HPDE6-E6E7 (cell line): ENCODE measurements at regions not wholly inside any gene's neighbourhood (a gene's known extent, or its start where the extent isn't known, plus 50 kb on each side); places are given as distances from the start of the nearest gene placed in this dataset.
"Not testable (repeated sequence)": the region's sequence is repeated elsewhere in the genome, so short reads cannot be mapped to it uniquely, and the experiment has no call there.

Experiments
- DNase-seq: peaks from one replicate; pipeline ENCODE4 v3.0.0; 2011; ENCODE audit warnings: missing footprints; ENCODE audit errors: extremely low spot score

DNA sequence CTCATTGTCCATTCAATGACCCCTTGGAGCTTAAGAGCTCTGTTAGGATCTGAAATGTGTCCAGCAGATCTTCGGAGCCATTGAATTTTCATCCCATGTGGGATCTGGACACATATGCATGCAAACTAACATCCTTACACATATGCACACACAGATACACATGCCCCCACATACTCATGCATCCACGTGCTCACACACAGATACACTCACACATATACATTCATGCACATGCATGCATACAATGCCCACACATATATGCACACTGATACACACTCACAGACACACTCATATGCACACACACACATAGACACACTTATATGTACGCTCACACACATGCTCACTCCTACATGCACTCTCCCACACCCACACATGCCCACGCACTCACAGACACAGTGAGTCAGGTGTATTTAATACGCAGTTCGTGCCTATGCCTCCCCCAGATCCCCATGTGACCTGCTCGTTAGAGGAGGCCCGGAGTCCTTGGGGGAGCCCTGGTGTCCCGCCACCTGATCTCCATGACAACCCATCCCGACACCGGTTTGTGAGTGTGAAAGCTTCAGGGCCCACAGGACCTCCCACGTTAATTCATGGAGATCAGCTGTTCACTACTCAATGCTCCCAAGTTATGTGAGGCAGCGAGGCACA is 121.9 kb upstream of the SULF2 start:
- DNase-seq: no peak

DNA sequence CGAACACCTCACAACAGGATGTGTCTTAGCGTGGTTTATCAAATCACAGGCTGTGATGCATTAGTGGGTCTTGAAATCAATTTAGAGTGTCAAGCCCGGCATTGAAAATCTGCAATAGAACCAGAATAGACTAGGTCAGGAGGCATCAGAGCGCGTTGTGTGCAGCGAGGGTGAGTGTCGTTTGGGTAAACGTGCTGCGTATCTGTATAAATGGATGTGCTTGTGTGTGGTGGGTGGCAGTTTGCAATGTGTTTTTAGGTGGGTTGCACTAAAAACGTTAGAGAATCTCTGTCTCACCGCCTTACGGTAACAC is 121.0 kb upstream of the SULF2 start:
- DNase-seq: no peak

DNA sequence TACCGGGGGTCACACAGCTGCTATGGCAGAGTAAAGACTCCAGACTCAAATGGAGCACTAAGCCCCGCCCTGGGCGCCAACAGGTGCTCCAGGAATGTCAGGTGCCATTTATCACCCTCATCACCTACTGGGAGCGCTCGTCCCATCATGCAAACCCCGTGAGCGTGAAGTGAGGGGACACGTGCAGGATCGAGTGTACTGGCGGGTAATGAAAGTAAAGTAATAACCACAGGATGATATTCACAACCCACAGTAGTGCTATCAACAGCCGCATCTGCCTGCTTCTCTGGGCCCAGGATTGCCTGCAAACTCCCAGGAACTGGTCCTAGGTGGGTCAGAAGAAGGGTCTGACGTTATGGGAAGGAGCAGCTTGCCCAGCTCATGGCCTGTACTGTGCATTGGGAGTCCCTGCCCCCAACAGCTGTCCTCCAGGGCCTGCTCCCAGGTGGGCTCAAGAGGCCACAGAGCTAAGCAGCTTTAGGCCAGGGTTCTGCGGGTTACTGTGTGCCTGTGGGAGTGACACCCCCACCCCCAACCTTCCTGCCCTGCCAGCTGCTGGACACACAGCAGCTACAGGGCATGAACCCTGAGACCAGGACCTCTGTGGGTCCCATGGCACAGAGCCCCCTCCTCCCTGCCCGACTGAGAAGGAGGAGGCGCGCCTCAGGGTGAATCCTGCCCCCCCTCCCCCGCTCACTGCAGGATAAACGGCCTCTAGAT is 120.5 kb upstream of the SULF2 start:
- no peak for DNase-seq

DNA sequence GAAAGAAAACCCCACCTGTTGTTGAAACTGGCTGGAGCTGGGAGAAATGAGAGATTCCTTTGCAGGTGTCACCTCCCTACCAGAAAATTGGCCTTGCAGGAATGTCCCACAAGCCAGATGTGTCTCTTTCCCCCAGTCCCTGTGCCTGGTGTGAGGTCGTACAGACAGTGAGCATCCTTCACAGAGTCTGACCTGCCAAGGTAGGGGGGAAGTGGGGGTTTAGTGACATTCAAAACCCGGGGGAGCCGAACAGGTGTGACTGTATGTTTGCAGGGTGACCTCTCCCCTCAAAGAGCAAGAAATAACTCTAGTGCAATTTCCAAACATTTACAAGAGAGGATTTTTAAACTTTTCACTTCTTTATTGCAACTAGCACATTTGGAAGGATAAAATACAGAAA is 117.7 kb upstream of the SULF2 start:
- not testable (repeated sequence) for DNase-seq

DNA sequence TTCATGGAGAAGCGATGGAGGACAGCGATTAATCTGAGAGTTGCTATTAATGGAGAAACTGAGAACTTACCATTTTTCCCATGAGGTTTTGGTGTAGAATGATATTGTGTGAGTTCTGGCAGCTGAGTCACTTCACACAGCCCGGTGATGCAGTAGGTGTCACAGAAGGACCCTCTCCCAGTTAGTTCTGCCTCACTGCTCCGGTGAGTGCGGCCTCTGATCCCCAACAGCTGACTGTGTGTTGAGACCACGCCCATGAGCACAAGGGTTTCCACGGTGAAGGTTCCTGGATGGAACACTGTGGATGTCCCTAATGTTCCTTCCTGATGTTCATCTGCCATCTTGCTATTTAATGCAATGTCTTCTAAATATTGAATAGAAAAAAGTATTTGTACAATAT is 114.0 kb upstream of the SULF2 start:
- not testable (repeated sequence) for DNase-seq

DNA sequence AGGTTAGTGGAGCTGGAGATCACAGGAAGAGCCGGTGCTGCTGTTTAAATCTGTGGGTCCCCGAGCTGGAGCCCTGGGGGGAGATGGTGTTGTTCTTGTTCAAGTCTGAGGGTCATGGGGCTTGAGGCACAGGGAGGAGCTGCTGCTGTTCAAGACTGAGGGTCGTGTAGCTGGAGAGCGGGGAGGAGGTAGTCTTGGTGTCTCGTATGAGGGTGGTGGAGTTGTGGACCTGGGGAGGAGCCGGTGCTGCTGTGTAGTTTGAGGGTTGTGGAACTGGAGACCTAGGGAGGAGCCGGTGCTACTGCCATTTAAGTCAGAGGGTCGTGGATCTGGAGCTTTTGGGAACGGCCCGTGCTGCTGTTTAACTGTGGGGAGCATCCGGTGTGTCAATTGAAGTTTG is 112.2 kb upstream of the SULF2 start:
- DNase-seq: no peak

DNA sequence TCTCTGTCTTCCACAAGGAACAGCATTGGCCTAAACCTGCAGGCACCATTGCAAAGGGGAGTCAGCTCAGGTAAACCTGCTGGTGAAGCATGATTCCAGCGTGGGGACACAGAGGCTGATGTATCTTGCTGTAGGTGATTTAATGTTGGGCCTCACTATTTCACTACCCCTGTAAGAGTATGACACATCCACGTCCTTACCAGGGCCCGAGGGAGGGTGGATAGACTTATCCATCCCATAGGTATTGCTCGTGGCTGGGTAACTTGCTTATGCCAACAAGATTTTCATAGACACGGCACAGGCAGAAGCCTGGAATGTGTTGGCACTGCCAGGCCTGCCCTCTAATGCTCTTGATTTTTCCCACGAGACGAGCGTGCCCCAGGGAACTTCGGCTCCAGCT is 107.4 kb upstream of the SULF2 start:
- DNase-seq: not testable (repeated sequence)

DNA sequence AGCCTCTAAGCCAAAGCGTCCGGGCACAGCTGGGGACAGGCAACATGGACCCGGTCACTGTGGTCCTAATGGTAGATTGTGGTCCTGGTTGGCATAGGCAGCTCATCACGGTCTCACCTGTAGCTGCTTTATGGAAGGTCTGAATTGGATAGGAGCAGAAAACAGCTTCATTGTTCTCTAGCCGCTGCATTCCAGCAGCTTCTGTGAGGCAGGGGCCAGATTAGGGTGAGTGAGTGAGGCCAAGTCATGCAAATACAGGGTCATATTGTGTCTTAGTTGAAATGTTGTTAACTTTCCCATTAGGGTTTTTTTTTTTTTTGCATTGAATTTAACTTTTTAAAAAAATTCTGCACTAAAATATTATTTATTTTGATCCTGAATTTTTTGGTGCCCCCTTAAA is 105.4 kb upstream of the SULF2 start:
- DNase-seq: not testable (repeated sequence)

DNA sequence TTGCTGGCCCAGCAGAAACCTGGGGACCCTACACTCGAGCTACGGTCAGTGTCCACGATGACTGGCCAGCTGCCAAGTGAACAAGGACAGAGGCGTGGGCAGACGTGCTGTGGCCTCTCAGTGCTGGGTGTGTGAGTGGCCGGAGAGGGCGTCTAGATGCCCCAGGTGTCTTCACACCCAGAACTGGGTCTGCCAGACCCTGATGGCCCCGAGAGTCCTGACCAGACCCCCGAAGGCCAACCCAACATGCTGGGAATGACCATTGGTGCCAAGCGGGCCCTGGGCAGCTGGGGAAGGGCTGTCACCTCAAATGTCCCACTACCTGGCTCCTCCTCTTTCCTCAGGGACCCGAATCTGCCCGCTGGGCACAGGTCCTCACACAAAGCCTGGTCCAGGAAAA is 104.5 kb upstream of the SULF2 start:
- not testable (repeated sequence) for DNase-seq

DNA sequence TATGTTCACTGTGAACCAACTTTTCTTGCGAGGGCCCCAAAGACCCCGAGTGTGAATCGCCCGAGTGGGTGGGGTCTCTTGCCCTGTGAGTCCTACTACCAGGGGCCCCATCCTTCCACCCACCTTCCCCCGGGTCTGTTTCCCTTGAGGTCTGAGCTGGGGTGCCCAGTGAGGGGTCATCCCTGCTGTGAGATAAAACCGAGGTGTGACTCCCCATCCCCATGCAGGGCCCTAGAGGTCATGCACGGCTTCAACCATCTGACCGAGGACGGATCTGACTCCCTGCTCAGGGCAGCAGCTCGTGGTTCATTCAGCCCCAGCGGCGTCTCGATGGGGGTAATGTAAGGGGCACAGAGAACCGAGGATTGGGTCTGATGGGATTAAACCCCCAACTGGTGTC is 103.1 kb upstream of the SULF2 start:
- DNase-seq: no peak

DNA sequence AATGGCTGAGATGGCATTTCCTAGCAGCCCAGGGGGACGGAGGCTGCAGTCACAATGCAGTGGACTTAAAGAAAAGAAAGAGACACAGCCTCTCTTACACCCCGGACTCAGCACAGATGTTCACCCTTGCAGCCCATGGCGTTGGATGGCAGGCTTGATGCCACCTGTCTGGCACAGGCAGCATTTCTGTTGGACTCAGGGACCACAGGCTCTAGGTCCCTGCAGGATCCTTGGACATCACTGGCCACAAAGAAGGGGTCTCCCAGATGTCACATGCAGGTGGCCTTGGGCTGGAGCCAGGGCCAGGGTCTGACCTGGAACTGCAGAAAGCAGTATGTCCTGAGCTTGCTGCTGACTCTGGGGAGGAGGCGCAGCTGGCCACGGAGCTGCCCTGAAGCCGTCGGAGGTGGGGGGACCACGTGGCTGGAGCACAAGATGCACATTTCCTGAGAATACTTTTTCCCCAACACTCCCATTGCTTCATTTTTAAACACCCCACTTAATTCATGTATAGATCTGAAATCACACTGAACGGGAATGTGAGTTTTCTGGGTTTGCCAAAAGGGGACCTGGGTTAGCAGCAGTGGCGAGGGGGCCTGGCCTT is 102.3 kb upstream of the SULF2 start:
- DNase-seq: no peak

DNA sequence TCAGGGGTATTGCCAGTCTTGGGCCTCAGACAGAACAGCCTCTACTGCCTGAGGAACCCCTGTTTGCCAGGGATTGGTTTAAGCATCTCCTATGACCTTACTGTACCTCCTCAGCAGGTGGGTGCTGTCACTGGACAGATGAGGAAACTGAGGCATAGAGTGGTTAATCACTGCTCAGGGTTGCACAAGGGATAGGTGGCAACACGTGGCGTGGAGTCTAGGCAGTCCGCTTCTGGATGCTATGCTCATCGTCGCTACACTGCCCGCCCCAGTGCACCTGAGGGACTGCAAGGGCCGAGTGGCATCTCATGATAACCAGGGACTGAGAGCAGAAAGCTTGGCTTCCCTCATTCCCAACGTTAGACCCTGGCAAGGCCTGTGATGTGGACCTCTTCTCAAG is 101.8 kb upstream of the SULF2 start:
- DNase-seq: no peak

DNA sequence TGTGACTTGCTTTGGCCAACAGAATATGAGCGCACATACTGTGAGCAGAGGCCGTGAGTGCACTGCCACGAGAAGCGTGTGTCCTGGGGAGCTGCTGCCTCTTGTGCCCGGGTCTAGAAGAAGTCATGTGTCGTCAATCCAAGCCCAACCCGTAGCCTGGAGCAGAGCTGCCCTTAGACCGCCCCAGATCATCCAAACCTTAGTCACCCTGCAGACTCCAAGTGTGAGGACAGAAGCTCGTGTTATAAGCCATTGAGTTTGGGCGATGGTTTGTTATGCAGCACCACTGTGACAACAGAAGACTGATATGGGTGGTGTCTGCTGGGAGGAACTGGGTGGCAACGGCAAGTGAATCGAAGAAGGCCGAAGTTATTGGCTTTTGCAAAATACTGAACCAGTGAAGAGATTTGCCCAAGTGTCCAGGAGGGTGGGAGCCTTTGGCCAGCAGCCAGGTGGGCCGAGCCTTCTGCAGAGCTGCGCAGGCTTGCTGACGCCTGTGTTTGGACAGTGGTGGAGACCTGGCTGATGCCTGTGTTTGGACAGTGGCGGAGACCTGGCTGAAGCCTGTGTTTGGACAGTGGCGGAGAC is 101.3 kb upstream of the SULF2 start:
- no peak for DNase-seq

DNA sequence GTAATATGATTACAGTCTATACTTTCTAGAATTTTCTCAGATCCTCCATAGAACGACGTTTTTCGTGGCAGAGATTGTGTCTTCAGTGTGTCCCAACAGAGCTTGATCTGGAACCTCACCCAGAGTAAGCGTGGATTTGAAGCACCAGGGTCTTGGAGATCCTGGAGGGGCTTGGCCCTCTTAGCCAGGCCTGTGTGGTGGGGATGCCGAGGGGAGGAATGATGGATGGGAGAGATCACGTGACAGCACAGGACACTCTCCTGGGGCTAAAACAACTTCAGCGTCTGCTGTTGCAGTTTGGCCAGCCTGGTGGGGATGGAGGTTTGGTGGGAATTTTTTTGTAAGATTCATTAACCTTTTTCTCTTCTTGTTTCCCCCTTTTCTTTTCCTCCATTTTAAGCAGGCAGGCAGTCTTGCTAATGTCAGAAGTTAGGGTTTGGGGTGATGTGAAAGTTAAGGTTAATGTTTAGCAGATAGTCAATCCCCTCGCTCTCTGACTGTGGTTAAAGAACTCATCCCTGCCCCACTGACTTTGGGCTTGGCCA is 100.7 kb upstream of the SULF2 start:
- no peak for DNase-seq

DNA sequence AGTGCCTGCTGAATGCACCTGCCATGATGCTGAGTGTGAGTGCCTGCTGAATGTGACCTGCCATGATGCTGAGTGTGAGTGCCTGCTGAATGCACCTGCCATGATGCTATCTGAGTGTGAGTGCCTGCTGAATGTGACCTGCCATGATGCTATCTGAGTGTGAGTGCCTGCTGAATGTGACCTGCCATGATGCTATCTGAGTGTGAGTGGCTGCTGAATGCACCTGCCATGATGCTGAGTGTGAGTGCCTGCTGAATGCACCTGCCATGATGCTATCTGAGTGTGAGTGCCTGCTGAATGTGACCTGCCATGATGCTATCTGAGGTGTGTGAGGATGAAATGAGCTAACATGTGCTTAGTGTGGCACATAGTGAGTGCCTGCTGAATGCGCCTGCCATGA is 98.7 kb upstream of the SULF2 start:
- not testable (repeated sequence) for DNase-seq

DNA sequence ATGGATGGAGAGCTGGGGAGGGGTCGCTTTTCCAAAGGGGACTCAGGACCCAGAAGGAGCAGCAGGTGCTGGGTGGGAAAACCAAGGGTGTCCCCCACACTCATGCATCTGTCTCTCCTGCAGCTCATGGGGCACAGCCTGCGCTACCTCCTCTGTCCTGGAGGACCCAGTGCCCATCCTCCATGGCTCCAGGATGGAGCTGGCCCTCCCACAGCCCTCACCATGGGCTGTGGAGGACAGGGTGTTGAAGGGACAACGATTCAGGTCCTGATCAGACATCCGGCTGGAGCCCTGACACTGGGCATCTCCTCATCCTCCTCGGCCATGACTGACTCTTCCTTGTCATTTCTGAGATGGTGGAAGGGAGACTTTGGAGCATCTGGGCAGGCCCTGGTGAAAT is 97.9 kb upstream of the SULF2 start:
- DNase-seq: no peak

DNA sequence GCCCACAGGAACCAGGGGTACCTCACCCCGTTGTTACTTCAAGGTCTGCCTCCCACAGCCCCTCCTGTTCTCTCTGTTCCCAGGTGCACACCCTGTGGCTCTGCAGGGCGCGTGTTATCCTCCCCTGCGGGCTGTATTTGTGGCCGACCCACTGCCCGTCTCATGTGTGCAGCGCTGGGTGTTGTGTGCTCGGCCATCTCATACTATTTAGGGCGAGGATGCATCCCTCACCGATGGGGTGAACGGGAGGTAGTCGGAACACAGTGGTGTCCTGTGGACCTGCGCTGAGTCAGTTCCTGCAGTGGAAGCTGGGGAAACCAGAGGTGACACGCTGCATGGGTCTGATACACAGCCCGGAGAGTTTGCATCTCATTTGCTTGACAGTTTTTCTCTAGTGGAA is 94.5 kb upstream of the SULF2 start:
- no peak for DNase-seq

DNA sequence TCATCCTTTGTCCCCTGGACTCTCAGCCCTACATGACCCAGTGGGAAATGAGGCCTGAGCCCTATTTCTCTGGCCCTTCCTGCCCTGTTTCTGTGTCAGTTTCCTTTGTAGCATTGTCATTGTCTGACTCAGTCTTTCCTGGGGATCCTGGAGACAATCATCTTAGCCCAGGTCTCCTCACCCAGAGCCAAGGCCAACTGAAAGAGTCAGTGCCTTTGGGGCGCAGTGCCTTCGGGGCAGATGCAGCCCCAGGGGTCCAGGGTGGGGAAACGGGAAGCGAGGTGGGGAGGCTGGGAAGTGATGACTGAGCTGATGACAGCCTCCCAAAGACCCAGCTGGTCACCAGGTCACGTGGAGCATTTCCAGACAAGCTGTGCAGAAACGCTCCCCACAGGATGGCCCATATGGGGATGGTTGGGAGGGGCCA is 93.3 kb upstream of the SULF2 start:
- no peak for DNase-seq

DNA sequence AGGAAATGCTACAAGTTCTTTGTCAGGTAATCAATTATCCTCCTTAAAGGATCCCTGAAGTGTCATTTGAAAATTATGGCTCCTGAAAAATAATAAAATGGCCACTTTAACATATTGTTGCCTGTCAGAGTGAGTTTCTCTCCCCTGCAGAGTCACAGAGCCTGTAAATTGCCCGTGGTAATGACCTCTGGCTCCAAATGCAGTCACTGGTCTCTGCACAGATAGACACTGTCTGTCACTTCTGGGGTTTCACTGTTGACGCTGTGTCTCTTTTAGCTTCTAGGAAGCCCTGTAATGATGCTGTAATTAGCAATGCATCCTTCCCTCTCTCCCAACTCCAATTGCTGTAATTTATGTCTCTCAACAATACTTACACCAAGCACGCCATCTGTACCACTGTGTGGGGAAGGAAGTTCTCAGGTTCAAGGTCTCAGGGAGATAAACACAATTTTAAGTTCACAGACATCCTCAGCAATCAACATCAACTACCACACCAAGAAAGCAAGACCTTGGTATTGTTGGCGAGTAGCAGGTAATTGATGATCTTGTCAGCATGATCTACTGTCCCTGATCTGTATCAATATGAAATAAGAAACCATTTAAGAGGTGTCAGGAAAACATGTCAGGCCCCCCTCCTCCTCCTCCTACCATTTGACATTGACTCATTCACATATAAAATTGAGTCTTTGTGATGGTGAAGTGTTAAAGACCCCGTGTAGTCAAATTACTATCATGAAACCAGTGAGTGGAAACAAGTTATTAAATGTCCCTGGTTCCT is 91.2 kb upstream of the SULF2 start:
- DNase-seq: no peak

DNA sequence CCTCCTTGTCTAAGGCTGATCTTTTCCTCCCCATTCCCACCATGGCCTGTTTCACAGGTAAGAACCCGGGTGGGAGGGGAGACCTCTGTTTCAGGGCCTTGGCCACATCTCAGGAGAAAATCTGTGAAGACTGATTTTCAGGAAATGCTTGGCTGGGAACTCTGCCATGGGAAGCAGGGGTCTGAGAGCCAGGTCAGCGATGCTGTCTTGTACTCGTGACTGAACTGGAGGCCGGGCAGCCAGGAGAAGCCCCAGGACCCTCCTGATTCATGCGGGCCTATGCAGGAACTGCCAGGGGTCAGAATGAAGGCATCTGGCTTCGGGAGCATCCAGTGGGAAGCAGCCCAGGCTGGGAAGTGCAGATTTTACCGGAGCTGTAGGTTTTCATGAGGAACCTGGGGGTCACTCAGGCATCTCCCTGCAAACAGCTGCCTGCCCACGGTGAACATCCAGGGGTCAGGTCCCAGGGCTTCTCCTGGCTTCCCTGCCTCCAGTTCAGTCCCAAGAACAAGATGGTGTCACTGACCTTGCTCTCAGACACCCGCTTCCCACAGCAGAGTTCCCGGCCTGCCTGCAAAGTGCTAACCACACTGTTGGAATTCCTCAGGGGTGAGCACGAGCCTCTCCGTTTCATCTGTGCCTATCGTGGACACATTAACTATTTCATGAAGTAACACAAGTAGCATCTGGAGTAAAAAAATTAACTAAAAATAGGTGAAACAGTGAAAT is 90.2 kb upstream of the SULF2 start:
- DNase-seq: no peak

DNA sequence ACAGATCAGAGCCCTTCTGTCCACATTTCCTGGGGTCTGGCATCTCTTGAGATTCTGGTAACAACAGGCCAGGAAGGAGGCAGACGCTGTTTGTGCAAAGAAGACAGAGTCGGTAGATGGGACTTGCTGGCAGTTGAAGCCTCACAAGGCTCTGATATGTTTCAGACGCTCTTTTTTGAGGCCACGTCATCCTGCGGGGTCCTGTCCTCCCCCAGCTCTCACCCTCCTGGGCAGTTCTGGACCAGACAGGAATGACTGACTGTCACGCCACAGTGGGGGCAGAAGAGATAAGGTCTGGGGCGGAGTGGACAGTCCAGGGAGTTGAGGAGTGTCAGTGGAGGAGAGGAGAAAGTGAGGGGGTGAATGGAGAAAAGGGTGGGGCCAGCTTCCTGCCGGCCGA is 87.1 kb upstream of the SULF2 start:
- DNase-seq: no peak
